ENCODE measurements at regions not wholly inside any gene's neighbourhood (a gene's known extent, or its start where the extent isn't known, plus 50 kb on each side); places are given as distances from the start of the nearest gene placed in this dataset.

GRCh38 chr5:73307645-73308355 lies 134.8 kb downstream of the TMEM174 start:
- Histone ChIP-seq H3K27ac (ENCODE audit: low read depth, low read length) (no peak overlapping the region), H3K9me3 (ENCODE audit: control insufficient read depth, insufficient read depth, low read length) (no peaks in the 10 kb centered on the region), H3K27me3 (ENCODE audit: control insufficient read depth, insufficient read depth, low read length) (peaks cover 97% of the 10 kb centered on the region), H3K4me3 (ENCODE audit: low read depth, low read length) (no peak overlapping the region), H3K36me3 (ENCODE audit: control insufficient read depth, insufficient read depth, low read length) (no peaks in the 10 kb centered on the region), H3K9ac (ENCODE audit: low read depth, low read length) (no peak overlapping the region), H3K4me1 (ENCODE audit: control insufficient read depth, insufficient read depth, low read length) (peaks cover 10% of the 10 kb centered on the region)

DNA sequence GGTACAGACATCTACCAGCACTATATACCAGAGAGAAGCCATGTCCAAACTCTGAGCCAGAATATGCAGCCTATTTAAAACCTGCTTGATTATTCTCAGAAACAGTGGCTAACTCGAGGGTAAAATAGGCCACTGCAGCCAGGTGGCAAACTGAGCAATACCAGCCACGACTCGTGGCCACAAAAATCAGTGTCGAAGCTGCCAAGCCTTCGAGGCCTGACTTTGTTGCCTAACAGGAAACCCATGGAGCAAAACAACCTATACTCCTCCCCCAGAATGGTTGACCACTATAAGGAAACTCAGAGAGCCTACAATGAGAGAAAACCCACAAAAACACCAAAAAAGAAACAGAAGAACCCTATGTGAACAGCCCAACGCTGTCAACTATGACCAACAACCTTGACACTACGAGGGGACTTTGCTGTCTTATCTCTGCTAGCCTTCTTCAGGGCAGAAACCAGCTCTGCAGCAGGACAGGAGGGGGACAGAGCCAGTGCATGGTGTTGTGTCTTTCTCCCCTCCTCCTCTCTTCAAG lies 133.8 kb downstream of the TMEM174 start:
- Histone ChIP-seq H3K4me1 (ENCODE audit: control insufficient read depth, insufficient read depth, low read length) (peaks cover 4% of the 10 kb centered on the region; the same call in 1 of the 2 replicates), H3K27me3 (ENCODE audit: control insufficient read depth, insufficient read depth, low read length) (peaks cover 97% of the 10 kb centered on the region), H3K27ac (ENCODE audit: low read depth, low read length) (no peak overlapping the region), H3K9me3 (ENCODE audit: control insufficient read depth, insufficient read depth, low read length) (no peaks in the 10 kb centered on the region), H3K9ac (ENCODE audit: low read depth, low read length) (no peak overlapping the region), H3K36me3 (ENCODE audit: control insufficient read depth, insufficient read depth, low read length) (no peaks in the 10 kb centered on the region), H3K4me3 (ENCODE audit: low read depth, low read length) (no peak overlapping the region)

- Histone ChIP-seq H3K36me3 (ENCODE audit: control insufficient read depth, insufficient read depth, low read length) (no peaks in the 10 kb centered on the region), H3K9me3 (ENCODE audit: control insufficient read depth, insufficient read depth, low read length) (no peaks in the 10 kb centered on the region), H3K4me3 (ENCODE audit: low read depth, low read length) (no peak overlapping the region), H3K27ac (ENCODE audit: low read depth, low read length) (no peak overlapping the region), H3K4me1 (ENCODE audit: control insufficient read depth, insufficient read depth, low read length) (no peaks in the 10 kb centered on the region), H3K9ac (ENCODE audit: low read depth, low read length) (no peak overlapping the region), H3K27me3 (ENCODE audit: control insufficient read depth, insufficient read depth, low read length) (peaks cover 98% of the 10 kb centered on the region)
Measured at GRCh38 chr5:73306078-73306719, 133.2 kb downstream of the TMEM174 start.

DNA sequence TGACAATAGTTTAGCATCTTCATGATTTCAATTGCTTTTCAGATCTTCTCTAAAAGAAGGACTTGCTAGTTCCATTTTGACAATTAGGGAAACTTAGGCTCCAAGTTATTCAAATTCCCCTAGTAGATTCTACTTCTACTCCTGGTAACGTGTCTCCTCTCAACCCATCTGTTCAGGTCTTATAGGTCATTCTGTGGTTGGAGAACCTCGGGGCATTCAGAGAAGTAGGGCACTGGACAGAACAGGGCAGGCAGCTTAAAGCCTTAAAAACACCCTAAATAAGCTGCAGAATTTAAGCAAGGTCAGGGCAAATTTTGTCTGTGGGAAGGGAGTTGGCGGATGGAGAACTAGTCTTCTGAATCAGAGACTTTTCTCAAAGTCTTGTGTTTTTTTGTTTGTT lies 132.4 kb downstream of the TMEM174 start:
- Histone ChIP-seq H3K4me3 (ENCODE audit: low read depth, low read length) (no peak overlapping the region), H3K36me3 (ENCODE audit: control insufficient read depth, insufficient read depth, low read length) (no peaks in the 10 kb centered on the region), H3K9ac (ENCODE audit: low read depth, low read length) (no peak overlapping the region), H3K4me1 (ENCODE audit: control insufficient read depth, insufficient read depth, low read length) (0 out of 2 replicates have a peak, but pooled peaks cover 5% of the 10 kb centered on the region), H3K27ac (ENCODE audit: low read depth, low read length) (no peak overlapping the region), H3K9me3 (ENCODE audit: control insufficient read depth, insufficient read depth, low read length) (no peaks in the 10 kb centered on the region), H3K27me3 (ENCODE audit: control insufficient read depth, insufficient read depth, low read length) (peaks cover 98% of the 10 kb centered on the region)

GRCh38 chr5:73304381-73304780 lies 131.4 kb downstream of the TMEM174 start:
- H3K9ac ChIP-seq (ENCODE audit: low read depth, low read length), result no peak overlapping the region
- H3K4me1 ChIP-seq (ENCODE audit: control insufficient read depth, insufficient read depth, low read length), result peaks cover 14% of the 10 kb centered on the region; the same call in 1 of the 2 replicates
- no peak overlapping the region for H3K27ac ChIP-seq (ENCODE audit: low read depth, low read length)
- H3K27me3 ChIP-seq (ENCODE audit: control insufficient read depth, insufficient read depth, low read length), result peaks cover 99% of the 10 kb centered on the region
- no peaks in the 10 kb centered on the region for H3K9me3 ChIP-seq (ENCODE audit: control insufficient read depth, insufficient read depth, low read length)
- H3K36me3 ChIP-seq (ENCODE audit: control insufficient read depth, insufficient read depth, low read length), result no peaks in the 10 kb centered on the region
- no peak overlapping the region for H3K4me3 ChIP-seq (ENCODE audit: low read depth, low read length)

DNA sequence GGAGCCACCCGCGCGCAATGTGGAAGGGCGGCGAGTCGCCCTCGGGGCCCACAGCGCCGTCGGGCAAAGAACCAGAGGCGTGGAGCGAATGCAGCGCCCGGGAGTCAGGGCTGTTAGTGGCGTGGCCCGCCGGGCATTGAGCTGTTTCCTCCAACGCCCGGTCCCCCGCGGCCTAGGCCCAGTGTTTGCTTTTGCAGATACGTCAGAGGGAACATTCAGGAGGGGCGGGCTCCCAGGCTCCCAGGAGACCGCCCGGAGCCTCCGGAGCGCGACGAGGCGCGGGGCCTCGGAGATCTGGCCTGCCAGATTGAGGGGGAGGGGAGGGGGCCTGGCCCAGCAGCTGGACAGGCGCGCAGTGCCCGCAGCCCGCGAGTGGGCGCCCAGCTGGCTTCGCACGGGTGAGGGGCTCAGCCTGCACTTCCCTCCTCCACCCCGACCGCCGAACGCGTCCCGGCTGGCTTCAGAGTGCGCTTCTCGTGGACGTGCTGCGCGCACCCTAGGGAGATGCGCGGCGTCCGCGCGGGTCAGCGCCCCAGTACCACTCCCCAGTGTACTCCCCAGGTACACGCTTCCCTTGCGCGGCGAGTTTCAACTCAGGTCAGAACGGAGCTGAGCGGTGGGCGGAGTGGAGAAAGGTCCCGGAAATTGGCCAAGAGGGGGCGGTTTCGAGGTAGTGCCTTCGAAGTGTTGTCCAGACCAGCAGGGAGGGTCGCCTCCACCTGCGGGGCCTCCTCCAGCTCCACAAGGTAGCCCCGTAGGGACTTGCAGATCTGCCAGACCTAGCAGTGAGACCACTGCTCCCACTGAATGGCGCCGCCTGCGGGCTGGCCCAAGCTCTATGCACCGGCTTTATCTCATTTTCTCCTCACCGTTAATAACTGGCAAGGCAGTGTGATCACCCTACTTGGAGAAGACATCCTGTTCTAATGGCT lies 130.4 kb downstream of the TMEM174 start:
- Histone ChIP-seq H3K36me3 (ENCODE audit: control insufficient read depth, insufficient read depth, low read length) (no peaks in the 10 kb centered on the region), H3K9ac (ENCODE audit: low read depth, low read length) (no peak overlapping the region), H3K4me3 (ENCODE audit: low read depth, low read length) (peak overlapping the region; percentile 69), H3K27ac (ENCODE audit: low read depth, low read length) (no peak overlapping the region), H3K4me1 (ENCODE audit: control insufficient read depth, insufficient read depth, low read length) (peaks cover 20% of the 10 kb centered on the region; the same call in 1 of the 2 replicates), H3K9me3 (ENCODE audit: control insufficient read depth, insufficient read depth, low read length) (no peaks in the 10 kb centered on the region), H3K27me3 (ENCODE audit: control insufficient read depth, insufficient read depth, low read length) (peaks cover 99% of the 10 kb centered on the region)

DNA sequence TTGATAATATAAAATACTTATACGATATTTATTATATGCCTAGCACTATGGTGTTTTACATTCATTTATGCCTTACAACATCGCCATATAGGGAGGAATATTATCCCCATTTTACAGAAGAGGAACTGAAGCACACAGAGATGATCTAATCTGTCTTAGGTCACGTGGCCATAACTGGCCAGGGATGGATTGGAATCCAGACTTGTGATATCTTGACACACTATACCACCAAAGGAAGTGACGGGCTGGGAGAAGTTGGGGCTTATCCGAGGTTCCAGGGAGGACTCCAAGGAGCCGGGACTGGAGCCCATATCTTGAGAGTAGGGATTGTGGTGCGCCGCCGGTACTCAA lies 129.8 kb downstream of the TMEM174 start:
- H3K36me3 ChIP-seq (ENCODE audit: control insufficient read depth, insufficient read depth, low read length), result no peaks in the 10 kb centered on the region
- H3K4me3 ChIP-seq (ENCODE audit: low read depth, low read length), result peak overlapping the region; percentile 69
- no peaks in the 10 kb centered on the region for H3K9me3 ChIP-seq (ENCODE audit: control insufficient read depth, insufficient read depth, low read length)
- H3K4me1 ChIP-seq (ENCODE audit: control insufficient read depth, insufficient read depth, low read length), result peaks cover 26% of the 10 kb centered on the region
- H3K9ac ChIP-seq (ENCODE audit: low read depth, low read length), result no peak overlapping the region
- peaks cover 100% of the 10 kb centered on the region for H3K27me3 ChIP-seq (ENCODE audit: control insufficient read depth, insufficient read depth, low read length)
- H3K27ac ChIP-seq (ENCODE audit: low read depth, low read length), result no peak overlapping the region

GRCh38 chr5:73301208-73301901 lies 128.4 kb downstream of the TMEM174 start:
- H3K27me3 ChIP-seq (ENCODE audit: control insufficient read depth, insufficient read depth, low read length), result peaks cover 100% of the 10 kb centered on the region
- no peaks in the 10 kb centered on the region for H3K36me3 ChIP-seq (ENCODE audit: control insufficient read depth, insufficient read depth, low read length)
- no peaks in the 10 kb centered on the region for H3K9me3 ChIP-seq (ENCODE audit: control insufficient read depth, insufficient read depth, low read length)
- H3K4me3 ChIP-seq (ENCODE audit: low read depth, low read length), result no peak overlapping the region
- H3K9ac ChIP-seq (ENCODE audit: low read depth, low read length), result no peak overlapping the region
- H3K4me1 ChIP-seq (ENCODE audit: control insufficient read depth, insufficient read depth, low read length), result peaks cover 30% of the 10 kb centered on the region
- no peak overlapping the region for H3K27ac ChIP-seq (ENCODE audit: low read depth, low read length)

GRCh38 chr5:73300337-73301207 lies 127.6 kb downstream of the TMEM174 start:
- Histone ChIP-seq H3K36me3 (ENCODE audit: control insufficient read depth, insufficient read depth, low read length) (no peaks in the 10 kb centered on the region), H3K4me1 (ENCODE audit: control insufficient read depth, insufficient read depth, low read length) (peaks cover 38% of the 10 kb centered on the region), H3K27ac (ENCODE audit: low read depth, low read length) (no peak overlapping the region), H3K9me3 (ENCODE audit: control insufficient read depth, insufficient read depth, low read length) (no peaks in the 10 kb centered on the region), H3K27me3 (ENCODE audit: control insufficient read depth, insufficient read depth, low read length) (peaks cover 100% of the 10 kb centered on the region), H3K9ac (ENCODE audit: low read depth, low read length) (no peak overlapping the region), H3K4me3 (ENCODE audit: low read depth, low read length) (no peak overlapping the region)

All from HUES48 (cell line).